Naive thymus-derived CD4-positive, alpha-beta T cell (primary cell): ENCODE measurements at regions not wholly inside any gene's neighbourhood (a gene's known extent, or its start where the extent isn't known, plus 50 kb on each side); places are given as distances from the start of the nearest gene placed in this dataset.

Experiments used
- ATAC-seq: fragments of 150-1000 bp; cut with Tn5 transposase; 2 replicates; pipeline ENCODE4 v1.10.0; 2021; ENCODE audit warnings: mild to moderate bottlenecking, moderate library complexity
- CTCF ChIA-PET: fragments of 350-600 bp; sonication (Branson Sonifier 250); formaldehyde crosslinking; loops from one replicate; lab custom pipeline; 2021; ENCODE audit warnings: antibody characterized with exemption; lab: Charles Lee
- POLR2A ChIA-PET: fragments of 350-600 bp; sonication (Branson Sonifier 250); formaldehyde crosslinking; loops from one replicate; lab custom pipeline; 2021; ENCODE audit warnings: antibody characterized with exemption, inconsistent platforms; lab: Charles Lee
- DNase-seq, 9 donors: peaks; one replicate each; pipeline versions ENCODE4 v3.0.0 to v3.0.0-alpha.2; 2020 to 2022; ENCODE audit warnings: mixed read lengths in 1 of 9
- H3K27ac ChIP-seq: one replicate; pipeline ENCODE4 v1.7.0; 2013; ENCODE audit warnings: mild to moderate bottlenecking, low read depth, low read length, moderate library complexity
- H3K27me3 ChIP-seq, 2 donors: one replicate each; pipeline ENCODE4 v1.7.0; 2013; ENCODE audit warnings: low read length in 2 of 2, mild to moderate bottlenecking in 2 of 2, moderate library complexity in 2 of 2; ENCODE audit not compliant: control insufficient read depth in 2 of 2, insufficient read depth in 2 of 2
- H3K36me3 ChIP-seq, 3 experiments: 1 replicate in 2 of 3; 2 replicates in 1 of 3; pipeline ENCODE4 v1.7.0; 2013; ENCODE audit warnings: low read length in 3 of 3, mild to moderate bottlenecking in 3 of 3, moderate library complexity in 1 of 3; ENCODE audit not compliant: insufficient read depth in 3 of 3, control insufficient read depth in 2 of 3
- H3K4me1 ChIP-seq, 2 donors: one replicate each; pipeline ENCODE4 v1.7.0; 2013; ENCODE audit warnings: low read length in 2 of 2, mild to moderate bottlenecking in 2 of 2, moderate library complexity in 1 of 2; ENCODE audit not compliant: control insufficient read depth in 2 of 2, insufficient read depth in 2 of 2
- H3K4me3 ChIP-seq: 2 replicates; pipeline ENCODE4 v1.7.0; 2013; ENCODE audit warnings: mild to moderate bottlenecking, low read length
- H3K9me3 ChIP-seq, 3 experiments: 1 replicate in 2 of 3; 2 replicates in 1 of 3; pipeline ENCODE4 v1.7.0; 2013; ENCODE audit warnings: low read length in 3 of 3; ENCODE audit not compliant: control insufficient read depth in 2 of 3
- H3K27ac Mint-ChIP-seq, 9 donors: one replicate each; pipeline ENCODE4 v1.8.0; 2020 to 2022; ENCODE audit warnings: mixed read lengths in 9 of 9, mild to moderate bottlenecking in 8 of 9, moderate library complexity in 5 of 9, inconsistent platforms in 2 of 9
- H3K27me3 Mint-ChIP-seq, 5 donors: one replicate each; pipeline ENCODE4 v1.8.0; 2021 to 2022; ENCODE audit warnings: mixed read lengths in 5 of 5, mild to moderate bottlenecking in 1 of 5
- H3K36me3 Mint-ChIP-seq, 5 donors: one replicate each; pipeline ENCODE4 v1.8.0; 2020 to 2022; ENCODE audit warnings: mixed read lengths in 5 of 5, mild to moderate bottlenecking in 3 of 5, inconsistent platforms in 1 of 5
- H3K4me1 Mint-ChIP-seq, 7 donors: one replicate each; pipeline ENCODE4 v1.8.0; 2020 to 2022; ENCODE audit warnings: mixed read lengths in 7 of 7, mild to moderate bottlenecking in 3 of 7, inconsistent platforms in 1 of 7
- H3K4me3 Mint-ChIP-seq, 10 donors: one replicate each; pipeline ENCODE4 v1.8.0; 2020 to 2022; ENCODE audit warnings: mild to moderate bottlenecking in 10 of 10, mixed read lengths in 10 of 10, moderate library complexity in 6 of 10, inconsistent platforms in 2 of 10
- H3K9me3 Mint-ChIP-seq, 11 donors: one replicate each; pipeline ENCODE4 v1.8.0; 2020 to 2022; ENCODE audit warnings: mixed read lengths in 11 of 11, mild to moderate bottlenecking in 4 of 11, inconsistent platforms in 1 of 11, moderate library complexity in 1 of 11
- intact Hi-C, 2 donors: fragments of 100-400 bp; cut with micrococcal nuclease; formaldehyde crosslinking; loops; one replicate each; pipeline ENCODE4 v1.15.1; 2023

DNA sequence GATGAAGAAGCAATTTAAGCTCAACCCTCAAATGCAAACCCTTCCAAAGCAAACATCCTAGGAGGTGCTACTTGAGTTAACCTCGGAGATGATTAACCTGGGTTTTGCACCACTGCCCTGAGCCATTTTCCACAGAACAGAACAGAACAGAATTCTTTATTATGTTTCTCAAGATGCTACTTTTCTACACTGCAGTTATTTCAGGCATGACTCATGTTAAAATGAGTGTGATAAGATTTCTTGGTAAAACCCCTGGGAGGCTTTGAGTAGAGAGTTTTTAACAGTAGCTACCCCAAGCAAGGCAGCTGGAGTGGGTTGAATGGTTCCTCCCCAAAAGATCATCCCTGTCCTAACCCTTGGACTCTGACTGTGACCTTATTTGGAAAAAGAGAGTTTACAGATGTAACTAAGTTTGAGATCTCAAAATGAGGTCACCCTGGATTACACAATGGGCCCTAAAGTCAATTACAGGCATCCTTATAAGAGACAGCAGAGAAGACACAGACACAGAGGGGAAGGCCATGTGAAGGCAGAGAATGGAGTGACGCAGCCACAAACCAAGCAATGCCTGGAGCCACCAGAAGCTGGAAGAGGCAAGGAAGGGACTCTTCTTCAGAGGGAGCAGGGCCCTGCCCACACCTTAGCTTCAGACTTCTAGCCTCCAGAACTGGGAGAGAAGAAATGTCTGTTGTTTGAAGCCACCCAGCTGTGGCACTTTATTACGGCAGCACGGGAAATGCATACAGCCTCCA lies 153.4 kb downstream of the ETS2 start:
- POLR2A ChIA-PET = no interaction called here

GRCh38 chr21:38958323-38958705 lies 152.6 kb downstream of the ETS2 start:
- intact Hi-C loops = no loop called here
- H3K27ac ChIP-seq = no peak overlapping the region
- H3K27ac Mint-ChIP-seq = peak overlapping the region in 1 of 9 donors; percentile 94
- H3K9me3 ChIP-seq = no peaks in the 10 kb centered on the region
- CTCF ChIA-PET = no interaction called here
- DNase-seq = no peak
- no peak overlapping the region for H3K4me3 ChIP-seq
- no peak for ATAC-seq
- H3K9me3 Mint-ChIP-seq = peaks cover 0 to 15% (median 5%) of the 10 kb centered on the region in 11 donors
- H3K4me1 ChIP-seq = no peaks in the 10 kb centered on the region
- H3K4me1 Mint-ChIP-seq = peaks cover 0 to 44% (median 0%) of the 10 kb centered on the region in 7 donors
- H3K36me3 ChIP-seq = no peaks in the 10 kb centered on the region
- H3K27me3 ChIP-seq = no peaks in the 10 kb centered on the region
- H3K36me3 Mint-ChIP-seq = peaks cover 0 to 23% (median 0%) of the 10 kb centered on the region in 5 donors
- H3K4me3 Mint-ChIP-seq = no peak overlapping the region
- POLR2A ChIA-PET = no interaction called here
- peaks cover 0 to 9% (median 2%) of the 10 kb centered on the region in 5 donors for H3K27me3 Mint-ChIP-seq

More for the DNA sequence above, 153.4 kb downstream of the ETS2 start:
- ATAC-seq (peak; percentile 47), DNase-seq (no peak)
- Mint-ChIP-seq H3K9me3 (peaks cover 0 to 15% (median 5%) of the 10 kb centered on the region in 11 donors), H3K27ac (peak overlapping the region in 1 of 9 donors; percentile 94), H3K36me3 (peaks cover 0 to 23% (median 0%) of the 10 kb centered on the region in 5 donors), H3K27me3 (peaks cover 0 to 9% (median 0%) of the 10 kb centered on the region in 5 donors), H3K4me3 (peak overlapping the region in 1 of 10 donors; percentile 51), H3K4me1 (peaks cover 0 to 44% (median 0%) of the 10 kb centered on the region in 7 donors)
- Histone ChIP-seq H3K4me1 (no peaks in the 10 kb centered on the region), H3K27ac (no peak overlapping the region), H3K4me3 (no peak overlapping the region), H3K27me3 (no peaks in the 10 kb centered on the region), H3K9me3 (no peaks in the 10 kb centered on the region), H3K36me3 (no peaks in the 10 kb centered on the region)
- intact Hi-C loops = no loop called here
- CTCF ChIA-PET = no interaction called here

GRCh38 chr21:38957575-38958322 lies 152.0 kb downstream of the ETS2 start:
- Histone ChIP-seq H3K4me1 (no peaks in the 10 kb centered on the region), H3K9me3 (no peaks in the 10 kb centered on the region), H3K27ac (no peak overlapping the region), H3K27me3 (no peaks in the 10 kb centered on the region), H3K4me3 (no peak overlapping the region), H3K36me3 (no peaks in the 10 kb centered on the region)
- ATAC-seq (no peak), DNase-seq (no peak)
- intact Hi-C loops = no loop called here
- Mint-ChIP-seq H3K27ac (no peak overlapping the region), H3K27me3 (peaks cover 0 to 9% (median 6%) of the 10 kb centered on the region in 5 donors), H3K36me3 (peaks cover 0 to 22% (median 0%) of the 10 kb centered on the region in 5 donors), H3K4me1 (peaks cover 0 to 44% (median 0%) of the 10 kb centered on the region in 7 donors), H3K4me3 (peak overlapping the region in 1 of 10 donors; percentile 12), H3K9me3 (peaks cover 0 to 18% (median 4%) of the 10 kb centered on the region in 11 donors)
- POLR2A ChIA-PET = no interaction called here
- CTCF ChIA-PET = no interaction called here

GRCh38 chr21:38956856-38957571 lies 151.3 kb downstream of the ETS2 start:
- Histone ChIP-seq H3K27ac (no peak overlapping the region), H3K9me3 (no peaks in the 10 kb centered on the region), H3K4me3 (no peak overlapping the region), H3K4me1 (no peaks in the 10 kb centered on the region), H3K27me3 (no peaks in the 10 kb centered on the region), H3K36me3 (no peaks in the 10 kb centered on the region)
- DNase-seq = no peak
- peaks cover 0 to 13% (median 9%) of the 10 kb centered on the region in 5 donors for H3K27me3 Mint-ChIP-seq
- peaks cover 0 to 44% (median 0%) of the 10 kb centered on the region in 7 donors for H3K4me1 Mint-ChIP-seq
- intact Hi-C loops = no loop called here
- ChIA-PET CTCF (interaction anchor here (0.7 kb wide), 1 partner anchor 67 kb away, joined by 3 read pairs; no protein-coding TSS in a partner anchor), POLR2A (no interaction called here)
- H3K27ac Mint-ChIP-seq = peak overlapping the region in 1 of 9 donors; percentile 14
- peaks cover 0 to 16% (median 0%) of the 10 kb centered on the region in 5 donors for H3K36me3 Mint-ChIP-seq
- H3K9me3 Mint-ChIP-seq = peaks cover 0 to 16% (median 2%) of the 10 kb centered on the region in 11 donors
- no peak overlapping the region for H3K4me3 Mint-ChIP-seq
- ATAC-seq = no peak

GRCh38 chr21:38956521-38956855 lies 150.8 kb downstream of the ETS2 start:
- no peaks in the 10 kb centered on the region for H3K4me1 ChIP-seq
- Mint-ChIP-seq H3K36me3 (peaks cover 0 to 12% (median 0%) of the 10 kb centered on the region in 5 donors), H3K9me3 (peaks cover 0 to 11% (median 0%) of the 10 kb centered on the region in 11 donors), H3K27me3 (peaks cover 0 to 18% (median 8%) of the 10 kb centered on the region in 5 donors), H3K4me1 (peaks cover 0 to 44% (median 0%) of the 10 kb centered on the region in 7 donors), H3K27ac (no peak overlapping the region), H3K4me3 (no peak overlapping the region)
- no peak overlapping the region for H3K4me3 ChIP-seq
- no peak for ATAC-seq
- ChIA-PET POLR2A (no interaction called here), CTCF (interaction anchor here (0.7 kb wide), 1 partner anchor 68 kb away, joined by 3 read pairs; no protein-coding TSS in a partner anchor)
- no peaks in the 10 kb centered on the region for H3K9me3 ChIP-seq
- DNase-seq = no peak
- H3K36me3 ChIP-seq = no peaks in the 10 kb centered on the region
- H3K27ac ChIP-seq = no peak overlapping the region
- no peaks in the 10 kb centered on the region for H3K27me3 ChIP-seq
- intact Hi-C loops = no loop called here

- no peaks in the 10 kb centered on the region for H3K4me1 ChIP-seq
- no peaks in the 10 kb centered on the region for H3K9me3 ChIP-seq
- H3K27ac Mint-ChIP-seq = no peak overlapping the region
- POLR2A ChIA-PET = no interaction called here
- peaks cover 0 to 18% (median 8%) of the 10 kb centered on the region in 5 donors for H3K27me3 Mint-ChIP-seq
- H3K36me3 Mint-ChIP-seq = peaks cover 0 to 11% (median 0%) of the 10 kb centered on the region in 5 donors
- DNase-seq (no peak), ATAC-seq (no peak)
- H3K27ac ChIP-seq = no peak overlapping the region
- CTCF ChIA-PET = no interaction called here
- H3K4me1 Mint-ChIP-seq = peaks cover 0 to 43% (median 0%) of the 10 kb centered on the region in 7 donors
- no peak overlapping the region for H3K4me3 ChIP-seq
- H3K36me3 ChIP-seq = no peaks in the 10 kb centered on the region
- peaks cover 0 to 11% (median 0%) of the 10 kb centered on the region in 11 donors for H3K9me3 Mint-ChIP-seq
- H3K27me3 ChIP-seq = no peaks in the 10 kb centered on the region
- H3K4me3 Mint-ChIP-seq = no peak overlapping the region
- intact Hi-C loops = no loop called here
Observed at GRCh38 chr21:38956007-38956406, 150.3 kb downstream of the ETS2 start.
